GM23338 (cell line): ENCODE measurements at regions not wholly inside any gene's neighbourhood (a gene's known extent, or its start where the extent isn't known, plus 50 kb on each side); places are given as distances from the start of the nearest gene placed in this dataset.

ENCODE experiments used
- EZH2phosphoT487 ChIP-seq: fragments of 200-600 bp; sonication (generic); IDR thresholded peaks from one replicate; pipeline ENCODE4 v1.8.1; 2018; ENCODE audit warnings: antibody characterized with exemption; ENCODE audit not compliant: unreplicated experiment
- ZNF114 ChIP-seq: fragments of 250-450 bp; sonication (Bioruptor Pico); IDR thresholded peaks from 2 replicates; pipeline ENCODE4 v1.5.0; 2020; ENCODE audit warnings: mild to moderate bottlenecking, moderate library complexity
- TF ChIP-seq, protein P1 (sequence below): fragments of 250-450 bp; sonication (Bioruptor Pico); IDR thresholded peaks from 2 replicates; pipeline ENCODE4 v1.5.0; 2020; ENCODE audit warnings: mild to moderate bottlenecking, moderate library complexity
- TF ChIP-seq, protein P2 (sequence below): IDR thresholded peaks from one replicate; pipeline ENCODE4 v1.6.1; 2018; ENCODE audit warnings: antibody characterized with exemption; ENCODE audit not compliant: unreplicated experiment
- TF ChIP-seq, protein P3 (sequence below), 2 experiments: fragments of 200-600 bp in 1 of 2; sonication (generic) in 1 of 2; conservative IDR thresholded peaks; 2 replicates each; pipeline versions ENCODE4 v1.5.1 to v1.6.1; 2016 to 2017; ENCODE audit warnings: antibody characterized with exemption in 2 of 2, low read depth in 2 of 2, mild to moderate bottlenecking in 2 of 2, moderate library complexity in 1 of 2

DNA sequence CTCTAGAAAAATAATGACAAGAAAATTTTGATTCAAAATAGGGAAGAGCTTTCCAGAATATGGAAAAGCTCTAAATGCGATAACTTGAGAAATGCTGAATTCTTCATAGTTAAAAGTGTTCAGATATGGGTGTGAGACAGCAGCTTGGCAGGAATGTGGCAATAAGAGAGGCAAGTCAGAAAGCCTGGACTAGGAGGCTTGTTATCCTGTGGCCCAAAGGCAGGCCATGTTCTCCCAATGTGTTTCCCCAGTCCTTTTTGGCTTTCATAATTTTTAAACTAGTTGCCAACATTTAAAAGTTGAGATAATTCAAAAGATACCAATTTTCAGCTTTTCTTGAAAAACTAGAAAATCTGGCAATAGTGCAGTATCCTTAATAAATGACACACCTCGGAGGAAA, 366.3 kb upstream of the FANCL start (continued):
- TF ChIP-seq, protein P1, sequence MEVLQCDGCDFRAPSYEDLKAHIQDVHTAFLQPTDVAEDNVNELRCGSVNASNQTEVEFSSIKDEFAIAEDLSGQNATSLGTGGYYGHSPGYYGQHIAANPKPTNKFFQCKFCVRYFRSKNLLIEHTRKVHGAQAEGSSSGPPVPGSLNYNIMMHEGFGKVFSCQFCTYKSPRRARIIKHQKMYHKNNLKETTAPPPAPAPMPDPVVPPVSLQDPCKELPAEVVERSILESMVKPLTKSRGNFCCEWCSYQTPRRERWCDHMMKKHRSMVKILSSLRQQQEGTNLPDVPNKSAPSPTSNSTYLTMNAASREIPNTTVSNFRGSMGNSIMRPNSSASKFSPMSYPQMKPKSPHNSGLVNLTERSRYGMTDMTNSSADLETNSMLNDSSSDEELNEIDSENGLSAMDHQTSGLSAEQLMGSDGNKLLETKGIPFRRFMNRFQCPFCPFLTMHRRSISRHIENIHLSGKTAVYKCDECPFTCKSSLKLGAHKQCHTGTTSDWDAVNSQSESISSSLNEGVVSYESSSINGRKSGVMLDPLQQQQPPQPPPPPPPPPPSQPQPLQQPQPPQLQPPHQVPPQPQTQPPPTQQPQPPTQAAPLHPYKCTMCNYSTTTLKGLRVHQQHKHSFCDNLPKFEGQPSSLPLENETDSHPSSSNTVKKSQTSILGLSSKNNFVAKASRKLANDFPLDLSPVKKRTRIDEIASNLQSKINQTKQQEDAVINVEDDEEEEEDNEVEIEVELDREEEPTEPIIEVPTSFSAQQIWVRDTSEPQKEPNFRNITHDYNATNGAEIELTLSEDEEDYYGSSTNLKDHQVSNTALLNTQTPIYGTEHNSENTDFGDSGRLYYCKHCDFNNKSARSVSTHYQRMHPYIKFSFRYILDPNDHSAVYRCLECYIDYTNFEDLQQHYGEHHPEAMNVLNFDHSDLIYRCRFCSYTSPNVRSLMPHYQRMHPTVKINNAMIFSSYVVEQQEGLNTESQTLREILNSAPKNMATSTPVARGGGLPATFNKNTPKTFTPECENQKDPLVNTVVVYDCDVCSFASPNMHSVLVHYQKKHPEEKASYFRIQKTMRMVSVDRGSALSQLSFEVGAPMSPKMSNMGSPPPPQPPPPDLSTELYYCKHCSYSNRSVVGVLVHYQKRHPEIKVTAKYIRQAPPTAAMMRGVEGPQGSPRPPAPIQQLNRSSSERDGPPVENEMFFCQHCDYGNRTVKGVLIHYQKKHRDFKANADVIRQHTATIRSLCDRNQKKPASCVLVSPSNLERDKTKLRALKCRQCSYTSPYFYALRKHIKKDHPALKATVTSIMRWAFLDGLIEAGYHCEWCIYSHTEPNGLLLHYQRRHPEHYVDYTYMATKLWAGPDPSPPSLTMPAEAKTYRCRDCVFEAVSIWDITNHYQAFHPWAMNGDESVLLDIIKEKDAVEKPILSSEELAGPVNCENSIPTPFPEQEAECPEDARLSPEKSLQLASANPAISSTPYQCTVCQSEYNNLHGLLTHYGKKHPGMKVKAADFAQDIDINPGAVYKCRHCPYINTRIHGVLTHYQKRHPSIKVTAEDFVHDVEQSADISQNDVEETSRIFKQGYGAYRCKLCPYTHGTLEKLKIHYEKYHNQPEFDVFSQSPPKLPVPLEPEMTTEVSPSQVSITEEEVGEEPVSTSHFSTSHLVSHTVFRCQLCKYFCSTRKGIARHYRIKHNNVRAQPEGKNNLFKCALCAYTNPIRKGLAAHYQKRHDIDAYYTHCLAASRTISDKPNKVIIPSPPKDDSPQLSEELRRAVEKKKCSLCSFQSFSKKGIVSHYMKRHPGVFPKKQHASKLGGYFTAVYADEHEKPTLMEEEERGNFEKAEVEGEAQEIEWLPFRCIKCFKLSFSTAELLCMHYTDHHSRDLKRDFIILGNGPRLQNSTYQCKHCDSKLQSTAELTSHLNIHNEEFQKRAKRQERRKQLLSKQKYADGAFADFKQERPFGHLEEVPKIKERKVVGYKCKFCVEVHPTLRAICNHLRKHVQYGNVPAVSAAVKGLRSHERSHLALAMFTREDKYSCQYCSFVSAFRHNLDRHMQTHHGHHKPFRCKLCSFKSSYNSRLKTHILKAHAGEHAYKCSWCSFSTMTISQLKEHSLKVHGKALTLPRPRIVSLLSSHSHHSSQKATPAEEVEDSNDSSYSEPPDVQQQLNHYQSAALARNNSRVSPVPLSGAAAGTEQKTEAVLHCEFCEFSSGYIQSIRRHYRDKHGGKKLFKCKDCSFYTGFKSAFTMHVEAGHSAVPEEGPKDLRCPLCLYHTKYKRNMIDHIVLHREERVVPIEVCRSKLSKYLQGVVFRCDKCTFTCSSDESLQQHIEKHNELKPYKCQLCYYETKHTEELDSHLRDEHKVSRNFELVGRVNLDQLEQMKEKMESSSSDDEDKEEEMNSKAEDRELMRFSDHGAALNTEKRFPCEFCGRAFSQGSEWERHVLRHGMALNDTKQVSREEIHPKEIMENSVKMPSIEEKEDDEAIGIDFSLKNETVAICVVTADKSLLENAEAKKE, result no peak
- no peak for TF ChIP-seq ZNF114
- TF ChIP-seq, protein P2, sequence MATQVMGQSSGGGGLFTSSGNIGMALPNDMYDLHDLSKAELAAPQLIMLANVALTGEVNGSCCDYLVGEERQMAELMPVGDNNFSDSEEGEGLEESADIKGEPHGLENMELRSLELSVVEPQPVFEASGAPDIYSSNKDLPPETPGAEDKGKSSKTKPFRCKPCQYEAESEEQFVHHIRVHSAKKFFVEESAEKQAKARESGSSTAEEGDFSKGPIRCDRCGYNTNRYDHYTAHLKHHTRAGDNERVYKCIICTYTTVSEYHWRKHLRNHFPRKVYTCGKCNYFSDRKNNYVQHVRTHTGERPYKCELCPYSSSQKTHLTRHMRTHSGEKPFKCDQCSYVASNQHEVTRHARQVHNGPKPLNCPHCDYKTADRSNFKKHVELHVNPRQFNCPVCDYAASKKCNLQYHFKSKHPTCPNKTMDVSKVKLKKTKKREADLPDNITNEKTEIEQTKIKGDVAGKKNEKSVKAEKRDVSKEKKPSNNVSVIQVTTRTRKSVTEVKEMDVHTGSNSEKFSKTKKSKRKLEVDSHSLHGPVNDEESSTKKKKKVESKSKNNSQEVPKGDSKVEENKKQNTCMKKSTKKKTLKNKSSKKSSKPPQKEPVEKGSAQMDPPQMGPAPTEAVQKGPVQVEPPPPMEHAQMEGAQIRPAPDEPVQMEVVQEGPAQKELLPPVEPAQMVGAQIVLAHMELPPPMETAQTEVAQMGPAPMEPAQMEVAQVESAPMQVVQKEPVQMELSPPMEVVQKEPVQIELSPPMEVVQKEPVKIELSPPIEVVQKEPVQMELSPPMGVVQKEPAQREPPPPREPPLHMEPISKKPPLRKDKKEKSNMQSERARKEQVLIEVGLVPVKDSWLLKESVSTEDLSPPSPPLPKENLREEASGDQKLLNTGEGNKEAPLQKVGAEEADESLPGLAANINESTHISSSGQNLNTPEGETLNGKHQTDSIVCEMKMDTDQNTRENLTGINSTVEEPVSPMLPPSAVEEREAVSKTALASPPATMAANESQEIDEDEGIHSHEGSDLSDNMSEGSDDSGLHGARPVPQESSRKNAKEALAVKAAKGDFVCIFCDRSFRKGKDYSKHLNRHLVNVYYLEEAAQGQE, result no peak
- TF ChIP-seq, protein P3, sequence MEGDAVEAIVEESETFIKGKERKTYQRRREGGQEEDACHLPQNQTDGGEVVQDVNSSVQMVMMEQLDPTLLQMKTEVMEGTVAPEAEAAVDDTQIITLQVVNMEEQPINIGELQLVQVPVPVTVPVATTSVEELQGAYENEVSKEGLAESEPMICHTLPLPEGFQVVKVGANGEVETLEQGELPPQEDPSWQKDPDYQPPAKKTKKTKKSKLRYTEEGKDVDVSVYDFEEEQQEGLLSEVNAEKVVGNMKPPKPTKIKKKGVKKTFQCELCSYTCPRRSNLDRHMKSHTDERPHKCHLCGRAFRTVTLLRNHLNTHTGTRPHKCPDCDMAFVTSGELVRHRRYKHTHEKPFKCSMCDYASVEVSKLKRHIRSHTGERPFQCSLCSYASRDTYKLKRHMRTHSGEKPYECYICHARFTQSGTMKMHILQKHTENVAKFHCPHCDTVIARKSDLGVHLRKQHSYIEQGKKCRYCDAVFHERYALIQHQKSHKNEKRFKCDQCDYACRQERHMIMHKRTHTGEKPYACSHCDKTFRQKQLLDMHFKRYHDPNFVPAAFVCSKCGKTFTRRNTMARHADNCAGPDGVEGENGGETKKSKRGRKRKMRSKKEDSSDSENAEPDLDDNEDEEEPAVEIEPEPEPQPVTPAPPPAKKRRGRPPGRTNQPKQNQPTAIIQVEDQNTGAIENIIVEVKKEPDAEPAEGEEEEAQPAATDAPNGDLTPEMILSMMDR (conservative IDR thresholded peaks at IDR 0.05; ENCODE audit: low read depth in 2 of 2), result no peak
- TF ChIP-seq EZH2phosphoT487, result no peak
